GM13977 (cell line): ENCODE measurements at regions not wholly inside any gene's neighbourhood (a gene's known extent, or its start where the extent isn't known, plus 50 kb on each side); places are given as distances from the start of the nearest gene placed in this dataset.
A peak's percentile ranks its signal among the peaks of the same experiment; 100 is the strongest.

Experiments used
- DNase-seq: peaks from one replicate; pipeline ENCODE4 v3.0.0; 2012; ENCODE audit warnings: low spot score
- CTCF ChIP-seq: IDR thresholded peaks from 2 replicates; pipeline ENCODE4 v1.5.1; 2012; ENCODE audit warnings: mild to moderate bottlenecking, control low read depth; ENCODE audit not compliant: insufficient read depth; ENCODE audit errors: extremely low read depth, missing control alignments
- in situ Hi-C: fragments of 300-500 bp; cut with MboI; formaldehyde crosslinking; loops from one replicate; pipeline ENCODE4 v1.12.0; 2022; ENCODE audit warnings: low sequenced_read_pairs, low pct_unique_long_range_greater_than_20kb, mixed read lengths, inconsistent platforms; ENCODE audit not compliant: unreplicated experiment

- in situ Hi-C loops = no loop called here
These were observed 67.3 kb upstream of the TSPAN11 start for GRCh38 chr12:30859226-30859625.

GRCh38 chr12:30858471-30858870 is 68.1 kb upstream of the TSPAN11 start:
- TF ChIP-seq CTCF = no peak

More at GRCh38 chr12:30859226-30859625, 67.3 kb upstream of the TSPAN11 start:
- no peak for DNase-seq
- TF ChIP-seq CTCF = no peak

GRCh38 chr12:30853561-30854133 is 72.9 kb upstream of the TSPAN11 start:
- no peak for TF ChIP-seq CTCF
- in situ Hi-C loops = no loop called here
- no peak for DNase-seq

More at GRCh38 chr12:30858471-30858870, 68.1 kb upstream of the TSPAN11 start:
- in situ Hi-C loops = no loop called here
- DNase-seq = peak; percentile 40

GRCh38 chr12:30850684-30851083 is 75.9 kb upstream of the TSPAN11 start:
- DNase-seq = no peak
- no peak for TF ChIP-seq CTCF
- in situ Hi-C loops = no loop called here

GRCh38 chr12:30847259-30847658 is 79.3 kb upstream of the TSPAN11 start:
- DNase-seq = no peak
- in situ Hi-C loops = loop anchor here (25.0 kb wide), 1 partner anchor 390 kb away; no protein-coding TSS in a partner anchor

GRCh38 chr12:30846776-30847175 is 79.8 kb upstream of the TSPAN11 start:
- no peak for TF ChIP-seq CTCF
- in situ Hi-C loops = loop anchor here (25.0 kb wide), 1 partner anchor 391 kb away; no protein-coding TSS in a partner anchor
- no peak for DNase-seq

More at GRCh38 chr12:30847259-30847658, 79.3 kb upstream of the TSPAN11 start:
- TF ChIP-seq CTCF = peak; percentile 84
